A673 (cell line): ENCODE measurements at regions not wholly inside any gene's neighbourhood (a gene's known extent, or its start where the extent isn't known, plus 50 kb on each side); places are given as distances from the start of the nearest gene placed in this dataset.
"Not testable (repeated sequence)": the region's sequence is repeated elsewhere in the genome, so short reads cannot be mapped to it uniquely, and the experiment has no call there.

Experiments
- BruUV-seq: library from RNA; stranded (reverse); fragments of 400-500 nt; replicated peaks from 2 replicates; lab custom pipeline; 2021; lab: Mats Ljungman, UMichigan
- CTCF ChIA-PET: fragments of 300-600 bp; sonication (Branson Sonifier 250); formaldehyde crosslinking; loops from one replicate; lab custom pipeline; 2022; ENCODE audit warnings: antibody characterized with exemption; lab: Charles Lee
- POLR2A ChIA-PET: fragments of 300-600 bp; sonication (Branson Sonifier 250); formaldehyde crosslinking; loops from one replicate; lab custom pipeline; 2022; ENCODE audit warnings: antibody characterized with exemption; ENCODE audit not compliant: low non-redundant PET; lab: Charles Lee
- DNase-seq: peaks from one replicate; pipeline ENCODE4 v3.0.0-alpha.2; 2015; ENCODE audit warnings: low spot score
- H3K27ac ChIP-seq: fragments of 200-600 bp; sonication (generic); 2 replicates; pipeline ENCODE4 v1.5.1; 2016; ENCODE audit warnings: mixed run types, low read depth, mild to moderate bottlenecking, mixed read lengths, antibody characterized with exemption, low read length; ENCODE audit not compliant: poor library complexity, severe bottlenecking
- H3K27me3 ChIP-seq: fragments of 200-600 bp; sonication (generic); replicated peaks from 2 replicates; pipeline ENCODE4 v1.6.1; 2017; ENCODE audit warnings: mixed run types, low read depth, mild to moderate bottlenecking, mixed read lengths, antibody characterized with exemption, low read length; ENCODE audit not compliant: insufficient read depth, poor library complexity
- H3K36me3 ChIP-seq: fragments of 200-600 bp; sonication (generic); 2 replicates; pipeline ENCODE4 v1.6.1; 2016; ENCODE audit warnings: mixed run types, mild to moderate bottlenecking, mixed read lengths, antibody characterized with exemption, low read length; ENCODE audit not compliant: insufficient read depth, poor library complexity, severe bottlenecking
- H3K4me1 ChIP-seq: fragments of 200-600 bp; sonication (generic); 2 replicates; pipeline ENCODE4 v1.6.1; 2017; ENCODE audit warnings: mixed run types, mild to moderate bottlenecking, mixed read lengths, antibody characterized with exemption, low read length; ENCODE audit not compliant: insufficient read depth, poor library complexity, severe bottlenecking
- H3K4me3 ChIP-seq: fragments of 200-600 bp; sonication (generic); 2 replicates; pipeline ENCODE4 v1.5.1; 2016; ENCODE audit warnings: low read depth, mixed run types, mild to moderate bottlenecking, mixed read lengths, low read length; ENCODE audit not compliant: poor library complexity, severe bottlenecking
- H3K9me3 ChIP-seq: fragments of 200-600 bp; sonication (generic); 2 replicates; pipeline ENCODE4 v1.6.1; 2016; ENCODE audit warnings: mixed run types, low read depth, mild to moderate bottlenecking, mixed read lengths, antibody characterized with exemption, low read length; ENCODE audit not compliant: poor library complexity, severe bottlenecking
- intact Hi-C: fragments of 100-400 bp; cut with micrococcal nuclease; formaldehyde crosslinking; loops from one replicate; pipeline ENCODE4 v1.10.0; 2022; ENCODE audit not compliant: unreplicated experiment

- H3K27me3 ChIP-seq, BruUV-seq, H3K4me1 ChIP-seq, intact Hi-C loops, H3K4me3 ChIP-seq, H3K36me3 ChIP-seq, POLR2A ChIA-PET, CTCF ChIA-PET, H3K27ac ChIP-seq, DNase-seq, H3K9me3 ChIP-seq: not testable (repeated sequence)
These were observed 316.8 kb upstream of the PLGLB2 start for GRCh38 chr2:87431051-87431450.

- H3K27me3 ChIP-seq, POLR2A ChIA-PET, H3K4me1 ChIP-seq, H3K27ac ChIP-seq, H3K36me3 ChIP-seq, H3K4me3 ChIP-seq, intact Hi-C loops, DNase-seq, CTCF ChIA-PET, H3K9me3 ChIP-seq, BruUV-seq: not testable (repeated sequence)
These were observed 315.0 kb upstream of the PLGLB2 start for GRCh38 chr2:87432711-87433453.

GRCh38 chr2:87436007-87436406 is 311.9 kb upstream of the PLGLB2 start:
- POLR2A ChIA-PET, BruUV-seq, H3K9me3 ChIP-seq, H3K4me1 ChIP-seq, H3K27ac ChIP-seq, H3K27me3 ChIP-seq, intact Hi-C loops, DNase-seq, CTCF ChIA-PET, H3K36me3 ChIP-seq, H3K4me3 ChIP-seq: not testable (repeated sequence)

GRCh38 chr2:87437701-87438260 is 310.1 kb upstream of the PLGLB2 start:
- POLR2A ChIA-PET, H3K4me3 ChIP-seq, H3K4me1 ChIP-seq, H3K27ac ChIP-seq, CTCF ChIA-PET, DNase-seq, H3K27me3 ChIP-seq, intact Hi-C loops, H3K9me3 ChIP-seq, H3K36me3 ChIP-seq, BruUV-seq: not testable (repeated sequence)

GRCh38 chr2:87438780-87439454 is 309.0 kb upstream of the PLGLB2 start:
- CTCF ChIA-PET, H3K27ac ChIP-seq: not testable (repeated sequence)

GRCh38 chr2:87439617-87440204 is 308.2 kb upstream of the PLGLB2 start:
- H3K4me3 ChIP-seq, CTCF ChIA-PET, intact Hi-C loops, H3K4me1 ChIP-seq, POLR2A ChIA-PET, H3K27me3 ChIP-seq, H3K36me3 ChIP-seq, H3K27ac ChIP-seq, BruUV-seq, DNase-seq, H3K9me3 ChIP-seq: not testable (repeated sequence)

More at GRCh38 chr2:87438780-87439454, 309.0 kb upstream of the PLGLB2 start:
- DNase-seq, BruUV-seq, H3K4me1 ChIP-seq, H3K9me3 ChIP-seq, H3K27me3 ChIP-seq, H3K36me3 ChIP-seq, intact Hi-C loops, POLR2A ChIA-PET, H3K4me3 ChIP-seq: not testable (repeated sequence)

- H3K4me1 ChIP-seq, BruUV-seq, DNase-seq, intact Hi-C loops, H3K27ac ChIP-seq, H3K36me3 ChIP-seq, H3K9me3 ChIP-seq, H3K4me3 ChIP-seq, CTCF ChIA-PET, POLR2A ChIA-PET, H3K27me3 ChIP-seq: not testable (repeated sequence)
These were observed 307.2 kb upstream of the PLGLB2 start for GRCh38 chr2:87440650-87441049.
